Hepatocyte (in vitro differentiated cells): ENCODE measurements at regions not wholly inside any gene's neighbourhood (a gene's known extent, or its start where the extent isn't known, plus 50 kb on each side); places are given as distances from the start of the nearest gene placed in this dataset.

Source experiments
- DNase-seq: peaks from one replicate; pipeline ENCODE4 v3.0.0-alpha.2; 2016; ENCODE audit warnings: low spot score
- H2AFZ ChIP-seq: fragments of 200-600 bp; sonication (generic); 2 replicates; pipeline ENCODE4 v1.6.0; 2016; ENCODE audit warnings: antibody characterized with exemption, mild to moderate bottlenecking
- H3K27ac ChIP-seq: fragments of 200-600 bp; sonication (generic); 2 replicates; pipeline ENCODE4 v1.5.1; 2016; ENCODE audit warnings: mild to moderate bottlenecking
- H3K27me3 ChIP-seq: fragments of 200-600 bp; sonication (generic); 2 replicates; pipeline ENCODE4 v1.6.1; 2016
- H3K36me3 ChIP-seq: fragments of 200-600 bp; sonication (generic); replicated peaks from 2 replicates; pipeline ENCODE4 v1.5.1; 2016; ENCODE audit warnings: low read depth; ENCODE audit not compliant: insufficient read depth
- H3K4me1 ChIP-seq: fragments of 200-600 bp; sonication (generic); 2 replicates; pipeline ENCODE4 v1.5.1; 2016; ENCODE audit warnings: mild to moderate bottlenecking, moderate library complexity; ENCODE audit not compliant: insufficient read depth
- H3K4me2 ChIP-seq: fragments of 200-600 bp; sonication (generic); 2 replicates; pipeline ENCODE4 v1.6.0; 2016
- H3K4me3 ChIP-seq: fragments of 200-600 bp; sonication (generic); 2 replicates; pipeline ENCODE4 v1.5.1; 2016; ENCODE audit warnings: mild to moderate bottlenecking
- H3K79me2 ChIP-seq: fragments of 200-600 bp; sonication (generic); 2 replicates; pipeline ENCODE4 v1.6.0; 2017; ENCODE audit warnings: mild to moderate bottlenecking
- H3K9me2 ChIP-seq: fragments of 200-600 bp; sonication (generic); replicated peaks from 2 replicates; pipeline ENCODE4 v1.6.0; 2017; ENCODE audit warnings: mild to moderate bottlenecking; ENCODE audit not compliant: insufficient read depth
- H3K9me3 ChIP-seq: fragments of 200-600 bp; sonication (generic); 2 replicates; pipeline ENCODE4 v1.5.1; 2016; ENCODE audit warnings: low read depth, mild to moderate bottlenecking
- H4K20me1 ChIP-seq: fragments of 200-600 bp; sonication (generic); 2 replicates; pipeline ENCODE4 v1.6.0; 2016; ENCODE audit warnings: mild to moderate bottlenecking; ENCODE audit not compliant: insufficient read depth, poor library complexity, severe bottlenecking
- CTCF ChIP-seq: fragments of 200-600 bp; sonication (generic); IDR thresholded peaks from 2 replicates; pipeline ENCODE4 v1.5.1; 2016; ENCODE audit warnings: antibody characterized with exemption, mild to moderate bottlenecking; ENCODE audit not compliant: poor library complexity
- EZH2 ChIP-seq: fragments of 200-600 bp; sonication (generic); IDR thresholded peaks from 2 replicates; pipeline ENCODE4 v1.6.1; 2016; ENCODE audit warnings: antibody characterized with exemption, mild to moderate bottlenecking, borderline replicate concordance
- EZH2phosphoT487 ChIP-seq: fragments of 200-600 bp; sonication (generic); IDR thresholded peaks from one replicate; pipeline ENCODE4 v1.6.1; 2018; ENCODE audit warnings: antibody characterized with exemption, mild to moderate bottlenecking, low read depth, moderate library complexity; ENCODE audit not compliant: unreplicated experiment, severe bottlenecking
- WGBS: methylation state at CpG from one replicate; pipeline ENCODE4 v1.1.6; 2016; ENCODE audit warnings: low lambda C conversion rate; ENCODE audit errors: missing lambda C conversion rate; 5-methylcytosine and 5-hydroxymethylcytosine counted together

GRCh38 chr1:187958207-187958606 is 1129.5 kb downstream of the PLA2G4A start:
- no peaks in the 10 kb centered on the region for H3K9me3 ChIP-seq
- H2AFZ ChIP-seq = no peak overlapping the region
- TF ChIP-seq EZH2 (no peak), CTCF (no peak), EZH2phosphoT487 (no peak)
- no peaks in the 10 kb centered on the region for H4K20me1 ChIP-seq
- WGBS = 69% methylated on average over 6 of the region's 6 CpGs
- no peaks in the 10 kb centered on the region for H3K36me3 ChIP-seq
- H3K4me3 ChIP-seq = no peak overlapping the region
- no peaks in the 10 kb centered on the region for H3K9me2 ChIP-seq
- H3K79me2 ChIP-seq = no peaks in the 10 kb centered on the region
- H3K4me1 ChIP-seq = no peaks in the 10 kb centered on the region
- DNase-seq = no peak
- no peak overlapping the region for H3K4me2 ChIP-seq
- H3K27me3 ChIP-seq = no peaks in the 10 kb centered on the region
- H3K27ac ChIP-seq = no peak overlapping the region

GRCh38 chr1:187959062-187959461 is 1130.3 kb downstream of the PLA2G4A start:
- Histone ChIP-seq H3K4me3 (no peak overlapping the region), H3K27me3 (no peaks in the 10 kb centered on the region), H4K20me1 (no peaks in the 10 kb centered on the region), H3K9me3 (no peaks in the 10 kb centered on the region), H3K4me1 (no peaks in the 10 kb centered on the region), H3K4me2 (no peak overlapping the region), H2AFZ (no peak overlapping the region), H3K9me2 (no peaks in the 10 kb centered on the region), H3K36me3 (no peaks in the 10 kb centered on the region), H3K79me2 (no peaks in the 10 kb centered on the region), H3K27ac (no peak overlapping the region)
- WGBS = 93% methylated on average over 3 of the region's 3 CpGs
- no peak for DNase-seq
- TF ChIP-seq EZH2 (no peak), EZH2phosphoT487 (no peak), CTCF (no peak)

GRCh38 chr1:187960125-187960638 is 1131.4 kb downstream of the PLA2G4A start:
- no peak overlapping the region for H3K4me3 ChIP-seq
- no peak for DNase-seq
- H3K4me2 ChIP-seq = no peak overlapping the region
- H2AFZ ChIP-seq = no peak overlapping the region
- no peaks in the 10 kb centered on the region for H3K36me3 ChIP-seq
- H4K20me1 ChIP-seq = no peaks in the 10 kb centered on the region
- H3K9me3 ChIP-seq = no peaks in the 10 kb centered on the region
- 88% methylated on average over 3 of the region's 3 CpGs for WGBS
- no peak for TF ChIP-seq EZH2phosphoT487
- no peak for TF ChIP-seq EZH2
- no peak for TF ChIP-seq CTCF
- H3K27ac ChIP-seq = no peak overlapping the region
- H3K27me3 ChIP-seq = no peaks in the 10 kb centered on the region
- H3K79me2 ChIP-seq = no peaks in the 10 kb centered on the region
- H3K9me2 ChIP-seq = no peaks in the 10 kb centered on the region
- no peaks in the 10 kb centered on the region for H3K4me1 ChIP-seq

GRCh38 chr1:187961895-187962294 is 1133.1 kb downstream of the PLA2G4A start:
- H4K20me1 ChIP-seq = no peaks in the 10 kb centered on the region
- no peak overlapping the region for H2AFZ ChIP-seq
- no peak overlapping the region for H3K4me2 ChIP-seq
- no peak for TF ChIP-seq CTCF
- no peak for TF ChIP-seq EZH2phosphoT487
- no peak for TF ChIP-seq EZH2
- no peaks in the 10 kb centered on the region for H3K9me2 ChIP-seq
- no peaks in the 10 kb centered on the region for H3K79me2 ChIP-seq
- WGBS = 55% methylated on average over 1 of the region's 1 CpG
- DNase-seq = no peak
- H3K9me3 ChIP-seq = no peaks in the 10 kb centered on the region
- no peak overlapping the region for H3K4me3 ChIP-seq
- H3K4me1 ChIP-seq = no peaks in the 10 kb centered on the region
- H3K27ac ChIP-seq = no peak overlapping the region
- H3K27me3 ChIP-seq = no peaks in the 10 kb centered on the region
- H3K36me3 ChIP-seq = no peaks in the 10 kb centered on the region
